ENCODE measurements at regions not wholly inside any gene's neighbourhood (a gene's known extent, or its start where the extent isn't known, plus 50 kb on each side); places are given as distances from the start of the nearest gene placed in this dataset.

DNA sequence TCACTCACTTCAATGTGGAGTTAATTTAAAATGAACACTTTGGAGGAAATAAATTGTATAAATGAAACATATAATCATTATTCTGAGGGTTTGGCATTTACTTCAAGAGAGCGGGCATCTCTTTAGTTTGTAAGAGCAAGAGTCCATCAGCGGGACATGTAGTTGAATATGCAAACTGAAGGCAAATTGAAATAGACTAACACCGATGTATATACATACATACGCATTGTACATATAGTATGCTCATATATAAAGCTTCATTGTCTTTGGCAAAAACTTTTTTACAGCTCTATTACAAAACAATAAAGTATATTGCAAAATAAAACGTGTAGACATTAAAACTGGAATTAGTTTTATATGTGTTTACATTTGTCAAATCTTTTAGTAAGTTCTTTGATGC is 328.9 kb downstream of the LTN1 start:
- TF ChIP-seq, protein P1, sequence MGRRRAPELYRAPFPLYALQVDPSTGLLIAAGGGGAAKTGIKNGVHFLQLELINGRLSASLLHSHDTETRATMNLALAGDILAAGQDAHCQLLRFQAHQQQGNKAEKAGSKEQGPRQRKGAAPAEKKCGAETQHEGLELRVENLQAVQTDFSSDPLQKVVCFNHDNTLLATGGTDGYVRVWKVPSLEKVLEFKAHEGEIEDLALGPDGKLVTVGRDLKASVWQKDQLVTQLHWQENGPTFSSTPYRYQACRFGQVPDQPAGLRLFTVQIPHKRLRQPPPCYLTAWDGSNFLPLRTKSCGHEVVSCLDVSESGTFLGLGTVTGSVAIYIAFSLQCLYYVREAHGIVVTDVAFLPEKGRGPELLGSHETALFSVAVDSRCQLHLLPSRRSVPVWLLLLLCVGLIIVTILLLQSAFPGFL (CRISPR knock-in tag; IDR thresholded peaks at IDR 0.05; ENCODE audit: borderline replicate concordance), result no peak
- no peak for TF ChIP-seq FOXJ3 (CRISPR knock-in tag; IDR thresholded peaks at IDR 0.05; ENCODE audit: borderline replicate concordance)
